CD14-positive monocyte (primary cell): ENCODE measurements at regions not wholly inside any gene's neighbourhood (a gene's known extent, or its start where the extent isn't known, plus 50 kb on each side); places are given as distances from the start of the nearest gene placed in this dataset.

Experiments
- DNase-seq, 3 donors: peaks; one replicate each; pipeline ENCODE4 v3.0.0-alpha.2; 2011 to 2022
- H2AFZ ChIP-seq: 2 replicates; pipeline ENCODE4 v1.6.0; 2012; ENCODE audit warnings: mild to moderate bottlenecking, low read depth, low read length, inconsistent platforms; ENCODE audit not compliant: insufficient read depth, poor library complexity, severe bottlenecking
- H3K27ac ChIP-seq, 2 donors: 1 replicate in 1 of 2; 2 replicates in 1 of 2; pipeline ENCODE4 v1.5.1; 2012 to 2013; ENCODE audit warnings: low read length in 2 of 2, control low read depth in 1 of 2, inconsistent platforms in 1 of 2, low read depth in 1 of 2, mild to moderate bottlenecking in 1 of 2
- H3K27me3 ChIP-seq, 2 donors: one replicate each; pipeline versions ENCODE4 v1.6.0 to v1.6.1; 2011 to 2013; ENCODE audit warnings: low read length in 2 of 2; ENCODE audit not compliant: control insufficient read depth in 2 of 2, insufficient read depth in 2 of 2
- H3K36me3 ChIP-seq, 2 donors: replicated peaks in 1 of 2; 1 replicate in 1 of 2; 2 replicates in 1 of 2; pipeline versions ENCODE4 v1.5.1 to v1.6.1; 2012 to 2013; ENCODE audit warnings: low read length in 2 of 2, control low read depth in 1 of 2, inconsistent platforms in 1 of 2, mild to moderate bottlenecking in 1 of 2; ENCODE audit not compliant: insufficient read depth in 2 of 2, control insufficient read depth in 1 of 2
- H3K4me1 ChIP-seq, 2 donors: 1 replicate in 1 of 2; 2 replicates in 1 of 2; pipeline versions ENCODE4 v1.5.1 to v1.6.1; 2012 to 2013; ENCODE audit warnings: low read length in 2 of 2, control low read depth in 1 of 2, inconsistent platforms in 1 of 2, mild to moderate bottlenecking in 1 of 2, moderate library complexity in 1 of 2; ENCODE audit not compliant: insufficient read depth in 2 of 2, control insufficient read depth in 1 of 2
- H3K4me2 ChIP-seq: replicated peaks from 2 replicates; pipeline ENCODE3; 2012; ENCODE audit warnings: low read length, moderate library complexity, mild to moderate bottlenecking; ENCODE audit not compliant: poor library complexity, severe bottlenecking; ENCODE audit errors: extremely low read depth
- H3K4me3 ChIP-seq, 3 experiments: fragments of 200-600 bp in 1 of 3; sonication (generic) in 1 of 3; replicated peaks in 1 of 3; 1 replicate in 2 of 3; 2 replicates in 1 of 3; pipeline ENCODE4 v1.5.1; 2011 to 2013; ENCODE audit warnings: low read length in 3 of 3, mild to moderate bottlenecking in 3 of 3, control low read depth in 2 of 3, low read depth in 2 of 3, inconsistent platforms in 1 of 3, moderate library complexity in 1 of 3
- H3K79me2 ChIP-seq: 2 replicates; pipeline ENCODE4 v1.6.0; 2012; ENCODE audit warnings: mild to moderate bottlenecking, control low read depth, inconsistent platforms, low read length, moderate library complexity; ENCODE audit not compliant: insufficient read depth
- H3K9ac ChIP-seq: 2 replicates; pipeline ENCODE4 v1.6.0; 2017; ENCODE audit warnings: low read length, mild to moderate bottlenecking; ENCODE audit not compliant: insufficient read depth, poor library complexity, severe bottlenecking
- H3K9me3 ChIP-seq, 2 donors: replicated peaks in 1 of 2; 1 replicate in 1 of 2; 2 replicates in 1 of 2; pipeline versions ENCODE4 v1.5.1 to v1.6.1; 2012 to 2013; ENCODE audit warnings: low read length in 2 of 2, control low read depth in 1 of 2; ENCODE audit not compliant: control insufficient read depth in 1 of 2, insufficient read depth in 1 of 2
- H4K20me1 ChIP-seq: 2 replicates; pipeline ENCODE4 v1.6.0; 2012; ENCODE audit warnings: mild to moderate bottlenecking, low read length, control low read depth, moderate library complexity; ENCODE audit not compliant: insufficient read depth
- H3K27ac Mint-ChIP-seq, 7 donors: one replicate each; pipeline ENCODE4 v1.8.0; 2020; ENCODE audit warnings: mild to moderate bottlenecking in 7 of 7, mixed read lengths in 7 of 7, moderate library complexity in 6 of 7, inconsistent platforms in 2 of 7
- H3K27me3 Mint-ChIP-seq, 3 donors: one replicate each; pipeline ENCODE4 v1.8.0; 2021 to 2022; ENCODE audit warnings: low read depth in 3 of 3, mild to moderate bottlenecking in 3 of 3, mixed read lengths in 3 of 3, moderate library complexity in 3 of 3, inconsistent platforms in 1 of 3
- H3K36me3 Mint-ChIP-seq, 2 donors: one replicate each; pipeline ENCODE4 v1.8.0; 2020; ENCODE audit warnings: mixed read lengths in 2 of 2, inconsistent platforms in 1 of 2, mild to moderate bottlenecking in 1 of 2
- H3K4me1 Mint-ChIP-seq: one replicate; pipeline ENCODE4 v1.8.0; 2020; ENCODE audit warnings: mild to moderate bottlenecking, mixed read lengths
- H3K4me3 Mint-ChIP-seq, 2 donors: one replicate each; pipeline ENCODE4 v1.8.0; 2020; ENCODE audit warnings: mild to moderate bottlenecking in 2 of 2, mixed read lengths in 2 of 2, moderate library complexity in 1 of 2
- H3K9me3 Mint-ChIP-seq, 7 donors: one replicate each; pipeline ENCODE4 v1.8.0; 2020 to 2022; ENCODE audit warnings: mixed read lengths in 7 of 7, mild to moderate bottlenecking in 6 of 7, moderate library complexity in 6 of 7, inconsistent platforms in 2 of 7
- CTCF ChIP-seq: fragments of 200-600 bp; IDR thresholded peaks from one replicate; pipeline ENCODE4 v1.8.0; 2022; ENCODE audit warnings: antibody characterized with exemption, mild to moderate bottlenecking
- WGBS: methylation state at CpG from one replicate; pipeline ENCODE4 v1.1.5; 2013; ENCODE audit warnings: missing lambda C conversion rate; ENCODE audit not compliant: insufficient coverage; 5-methylcytosine and 5-hydroxymethylcytosine counted together
- intact Hi-C, 2 donors: fragments of 100-400 bp; cut with micrococcal nuclease; formaldehyde crosslinking; loops; one replicate each; pipeline versions ENCODE4 v1.15.0 to v1.15.1; 2023

DNA sequence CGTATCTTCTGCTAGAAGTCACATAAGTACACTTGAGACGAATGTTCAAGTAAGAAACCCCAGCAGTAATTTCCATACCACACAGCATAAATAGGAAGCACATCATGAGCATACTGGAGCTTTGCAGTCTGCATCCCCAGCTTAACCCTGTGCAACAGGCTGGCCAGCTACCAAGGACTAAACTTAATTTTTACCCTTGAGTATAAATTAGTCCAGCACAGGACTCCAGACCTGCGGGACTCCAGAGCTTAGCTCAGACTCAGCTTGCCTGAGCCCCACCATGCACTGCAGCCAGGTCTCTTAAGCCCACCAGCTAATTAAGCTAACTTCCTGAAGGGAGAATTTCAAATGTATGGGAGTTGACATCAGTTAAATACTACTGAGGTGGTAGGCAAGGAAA is 491.0 kb downstream of the ARHGEF28 start:
- Histone ChIP-seq H3K36me3 (no peaks in the 10 kb centered on the region), H4K20me1 (no peaks in the 10 kb centered on the region), H3K4me2 (no peak overlapping the region), H3K9me3 (peaks cover 0 to 3% of the 10 kb centered on the region in 2 donors), H3K4me3 (no peak overlapping the region), H3K4me1 (no peaks in the 10 kb centered on the region), H3K27me3 (no peaks in the 10 kb centered on the region), H2AFZ (no peak overlapping the region), H3K79me2 (no peaks in the 10 kb centered on the region), H3K27ac (no peak overlapping the region), H3K9ac (no peak overlapping the region)
- H3K27me3 Mint-ChIP-seq = peaks cover 0 to 2% (median 2%) of the 10 kb centered on the region in 3 donors
- DNase-seq = no peak
- no peak overlapping the region for H3K27ac Mint-ChIP-seq
- H3K36me3 Mint-ChIP-seq = no peaks in the 10 kb centered on the region
- intact Hi-C loops = no loop called here
- H3K9me3 Mint-ChIP-seq = peaks cover 0 to 7% (median 3%) of the 10 kb centered on the region in 7 donors
- no peak for TF ChIP-seq CTCF
- H3K4me1 Mint-ChIP-seq = no peaks in the 10 kb centered on the region
- H3K4me3 Mint-ChIP-seq = no peak overlapping the region
- WGBS = 100% methylated on average over 1 of the region's 3 CpGs

DNA sequence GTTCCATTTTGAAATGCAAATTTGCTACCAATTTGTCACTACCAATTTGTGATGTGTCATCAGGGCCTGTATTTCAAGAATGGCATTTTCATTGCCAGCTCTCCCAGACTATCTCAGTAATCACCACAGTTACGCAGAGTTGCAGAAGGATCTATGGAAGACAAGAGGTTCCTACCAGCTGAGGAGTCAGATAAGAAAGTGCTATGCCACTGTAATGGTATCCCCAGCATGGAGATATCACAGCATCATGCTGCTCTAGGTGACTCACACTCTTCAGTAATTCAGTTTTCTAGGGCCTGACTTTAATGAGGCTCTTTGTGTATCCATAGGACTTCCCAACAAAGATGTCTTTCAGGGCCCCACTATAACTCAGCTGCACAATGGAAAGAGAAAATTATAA is 490.3 kb downstream of the ARHGEF28 start:
- TF ChIP-seq CTCF = no peak
- Mint-ChIP-seq H3K4me1 (no peaks in the 10 kb centered on the region), H3K36me3 (no peaks in the 10 kb centered on the region), H3K4me3 (no peak overlapping the region), H3K27ac (no peak overlapping the region), H3K27me3 (peaks cover 0 to 2% (median 2%) of the 10 kb centered on the region in 3 donors), H3K9me3 (peaks cover 0 to 7% (median 3%) of the 10 kb centered on the region in 7 donors)
- Histone ChIP-seq H3K79me2 (no peaks in the 10 kb centered on the region), H3K27me3 (no peaks in the 10 kb centered on the region), H3K36me3 (no peaks in the 10 kb centered on the region), H3K9ac (no peak overlapping the region), H3K4me2 (no peak overlapping the region), H3K27ac (no peak overlapping the region), H3K9me3 (peaks cover 0 to 3% of the 10 kb centered on the region in 2 donors), H3K4me1 (no peaks in the 10 kb centered on the region), H4K20me1 (no peaks in the 10 kb centered on the region), H3K4me3 (no peak overlapping the region), H2AFZ (no peak overlapping the region)
- intact Hi-C loops = no loop called here
- WGBS = no CpG with 5 or more reads among the region's 1 CpG
- no peak for DNase-seq
